ENCODE measurements at regions not wholly inside any gene's neighbourhood (a gene's known extent, or its start where the extent isn't known, plus 50 kb on each side); places are given as distances from the start of the nearest gene placed in this dataset.

DNA sequence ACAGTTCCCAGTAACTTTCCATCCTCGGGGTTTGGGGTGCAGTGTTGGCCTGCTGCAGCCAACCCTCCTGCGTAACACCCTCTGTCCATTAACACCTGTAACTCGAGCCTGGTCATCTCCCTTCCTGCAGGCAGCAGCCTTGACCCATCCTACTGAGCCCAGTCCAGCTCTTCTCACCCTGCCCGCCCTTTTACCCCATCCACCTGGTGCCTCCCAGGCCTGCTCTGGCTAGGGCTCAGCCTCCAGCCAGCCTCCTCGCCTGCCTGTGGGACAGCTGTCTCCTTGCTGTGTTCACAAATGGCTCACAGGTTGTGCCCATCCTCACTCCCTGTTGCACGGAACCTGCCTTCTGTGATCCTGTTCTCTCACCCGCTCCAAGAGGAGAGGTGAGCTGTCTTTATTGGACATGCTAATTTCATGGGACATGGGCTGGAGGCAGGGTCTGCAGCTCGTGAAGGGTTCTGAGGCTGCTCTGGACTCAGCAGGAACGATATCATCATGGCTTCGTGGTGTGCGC is 277.2 kb upstream of the TCERG1L start:
- TF ChIP-seq GATA2 (IDR thresholded peaks at IDR 0.05; ENCODE audit: low read depth, low read length) = no peak
- no peak for TF ChIP-seq GATA3 (IDR thresholded peaks at IDR 0.05; ENCODE audit: low read depth, low read length)

All from SH-SY5Y (cell line).